ENCODE measurements at regions not wholly inside any gene's neighbourhood (a gene's known extent, or its start where the extent isn't known, plus 50 kb on each side); places are given as distances from the start of the nearest gene placed in this dataset.

GRCh38 chr12:4843907-4844306 lies 65.8 kb upstream of the KCNA1 start:
- Mint-ChIP-seq H3K27me3 (ENCODE audit: insufficient read depth) (peaks cover 3% of the 10 kb centered on the region), H3K9me3 (no peaks in the 10 kb centered on the region), H3K36me3 (ENCODE audit: low read depth) (no peaks in the 10 kb centered on the region), H3K4me3 (no peak overlapping the region), H3K4me1 (ENCODE audit: low read depth) (no peaks in the 10 kb centered on the region), H3K27ac (no peak overlapping the region)
- no peak for DNase-seq
- TF ChIP-seq CTCF (IDR thresholded peaks at IDR 0.05): no peak

DNA sequence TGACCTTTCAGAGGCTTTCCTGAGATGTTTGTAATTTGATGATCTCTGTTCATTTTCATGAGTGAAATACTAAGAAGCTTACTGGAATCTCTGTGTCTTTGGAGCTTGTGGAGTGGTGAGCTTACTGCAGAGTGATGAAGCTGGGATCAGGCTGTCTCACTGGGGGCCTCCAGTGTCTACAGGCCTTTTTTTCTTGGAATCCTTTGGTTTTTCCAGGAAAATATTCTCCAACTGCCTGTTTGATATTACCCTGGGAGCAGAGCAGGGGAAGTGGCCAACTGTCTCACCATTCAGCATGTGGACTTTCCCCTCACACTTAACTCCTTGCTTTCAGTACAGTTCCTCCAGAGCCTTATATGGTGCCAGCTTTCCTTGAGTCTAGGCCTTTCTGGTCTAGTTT lies 62.0 kb upstream of the KCNA1 start:
- TF ChIP-seq CTCF (IDR thresholded peaks at IDR 0.05): no peak
- DNase-seq: no peak
- no peak overlapping the region for H3K4me3 Mint-ChIP-seq

DNA sequence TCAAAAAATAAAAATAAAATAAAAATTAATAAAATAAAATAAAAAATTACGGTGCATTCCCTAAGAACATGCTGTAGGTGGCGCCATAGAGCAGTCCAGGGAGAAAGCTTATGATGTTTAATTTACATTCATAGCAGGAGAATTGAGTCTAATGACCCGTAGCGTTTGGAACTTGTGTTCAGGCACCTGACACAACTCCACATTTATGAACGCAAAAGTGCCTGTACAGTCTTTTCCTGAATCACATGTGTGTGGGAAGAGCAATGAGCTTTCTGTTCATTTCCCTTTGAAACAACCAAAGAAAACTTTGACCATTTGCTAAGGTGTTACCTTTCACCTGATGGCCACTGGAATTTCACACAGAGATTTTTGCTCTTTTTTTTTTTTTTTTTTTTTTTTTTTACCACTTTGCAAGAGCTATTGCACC lies 60.6 kb upstream of the KCNA1 start:
- H3K9me3 Mint-ChIP-seq: no peaks in the 10 kb centered on the region
- H3K36me3 Mint-ChIP-seq (ENCODE audit: low read depth): no peaks in the 10 kb centered on the region
- no peak overlapping the region for H3K27ac Mint-ChIP-seq
- DNase-seq: peak; percentile 25
- no peak overlapping the region for H3K4me3 Mint-ChIP-seq
- H3K4me1 Mint-ChIP-seq (ENCODE audit: low read depth): no peaks in the 10 kb centered on the region
- H3K27me3 Mint-ChIP-seq (ENCODE audit: insufficient read depth): peaks cover 19% of the 10 kb centered on the region
- TF ChIP-seq CTCF (IDR thresholded peaks at IDR 0.05): peak; percentile 88

More for the DNA sequence above, 62.0 kb upstream of the KCNA1 start:
- no peak overlapping the region for H3K27ac Mint-ChIP-seq
- H3K36me3 Mint-ChIP-seq (ENCODE audit: low read depth): no peaks in the 10 kb centered on the region
- no peaks in the 10 kb centered on the region for H3K4me1 Mint-ChIP-seq (ENCODE audit: low read depth)
- H3K9me3 Mint-ChIP-seq: no peaks in the 10 kb centered on the region
- peaks cover 14% of the 10 kb centered on the region for H3K27me3 Mint-ChIP-seq (ENCODE audit: insufficient read depth)

DNA sequence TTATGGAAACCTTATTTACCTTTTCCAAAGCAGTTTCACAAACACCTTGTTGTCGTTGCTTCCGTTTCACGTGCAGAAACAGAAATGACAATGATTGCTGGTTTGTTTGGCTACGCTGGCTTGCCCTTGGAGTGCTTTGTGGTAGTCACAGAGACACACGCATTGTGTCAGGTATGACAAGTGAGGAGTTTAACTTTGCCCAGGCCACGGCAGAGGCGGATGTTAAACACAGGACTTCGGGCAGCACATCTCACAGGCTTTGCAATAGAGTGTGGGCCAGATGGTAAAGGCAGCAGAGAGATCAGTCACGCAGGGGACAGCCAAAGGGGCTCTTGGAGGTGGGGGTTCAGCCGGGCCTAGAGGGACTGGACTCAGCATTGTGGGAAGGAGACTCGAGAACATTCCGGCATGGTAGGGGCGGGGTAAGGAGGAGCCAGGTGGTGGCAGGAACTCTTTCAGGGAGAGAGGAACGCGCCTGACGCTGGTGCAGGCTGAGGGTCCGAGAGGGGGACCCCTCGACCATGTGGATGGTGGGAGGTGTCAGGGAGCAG lies 59.8 kb upstream of the KCNA1 start:
- H3K36me3 Mint-ChIP-seq (ENCODE audit: low read depth): no peaks in the 10 kb centered on the region
- peaks cover 19% of the 10 kb centered on the region for H3K27me3 Mint-ChIP-seq (ENCODE audit: insufficient read depth)
- no peak overlapping the region for H3K27ac Mint-ChIP-seq
- no peak for DNase-seq
- H3K9me3 Mint-ChIP-seq: no peaks in the 10 kb centered on the region
- H3K4me1 Mint-ChIP-seq (ENCODE audit: low read depth): no peaks in the 10 kb centered on the region
- no peak for TF ChIP-seq CTCF (IDR thresholded peaks at IDR 0.05)
- no peak overlapping the region for H3K4me3 Mint-ChIP-seq

DNA sequence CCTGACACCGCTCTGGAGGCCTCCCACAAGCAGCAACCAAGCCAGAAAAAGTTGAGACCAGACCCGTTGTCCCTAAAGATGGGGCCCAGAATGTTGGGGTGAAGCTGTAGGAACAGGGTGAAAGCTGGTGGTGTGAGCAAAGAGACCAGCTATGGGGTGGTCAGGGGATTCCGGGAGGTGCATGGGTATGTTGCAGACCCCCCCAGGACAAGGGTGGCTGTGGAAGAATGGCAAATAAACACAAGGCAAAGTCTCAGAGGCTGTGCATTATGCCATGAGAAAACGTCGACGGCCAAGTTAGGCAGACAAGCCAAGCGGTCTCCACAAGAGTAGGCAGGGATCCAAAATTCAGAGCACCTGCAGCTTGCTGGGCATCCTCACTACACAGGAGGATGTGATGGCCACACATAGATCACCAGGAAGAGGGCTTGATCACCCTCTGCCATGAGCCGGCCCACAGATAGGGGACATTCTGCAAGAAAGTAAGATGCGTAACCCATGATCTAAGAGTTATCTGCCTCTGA lies 58.8 kb upstream of the KCNA1 start:
- H3K4me3 Mint-ChIP-seq: no peak overlapping the region
- no peak for TF ChIP-seq CTCF (IDR thresholded peaks at IDR 0.05)
- peaks cover 27% of the 10 kb centered on the region for H3K27me3 Mint-ChIP-seq (ENCODE audit: insufficient read depth)
- H3K27ac Mint-ChIP-seq: no peak overlapping the region
- H3K9me3 Mint-ChIP-seq: no peaks in the 10 kb centered on the region
- H3K36me3 Mint-ChIP-seq (ENCODE audit: low read depth): no peaks in the 10 kb centered on the region
- no peak for DNase-seq
- H3K4me1 Mint-ChIP-seq (ENCODE audit: low read depth): no peaks in the 10 kb centered on the region
